Omental fat pad (tissue), 3 donors: ENCODE measurements at regions not wholly inside any gene's neighbourhood (a gene's known extent, or its start where the extent isn't known, plus 50 kb on each side); places are given as distances from the start of the nearest gene placed in this dataset.

Experiments used
- ATAC-seq: fragments of 150-250 bp; one replicate; pipeline ENCODE4 v1.9.1; 2016; ENCODE audit warnings: mild to moderate bottlenecking, moderate library complexity; ENCODE audit not compliant: low FRiP score
- DNase-seq: peaks from one replicate; pipeline ENCODE4 v3.0.0-alpha.2; 2019; ENCODE audit warnings: low spot score
- CTCF ChIP-seq, 3 donors: fragments of 450-650 bp; IDR thresholded peaks; one replicate each; pipeline ENCODE4 v1.5.1; 2016 to 2017; ENCODE audit warnings: antibody characterized with exemption in 3 of 3, mild to moderate bottlenecking in 3 of 3, moderate library complexity in 2 of 3

- ATAC-seq (no peak), DNase-seq (no peak)
- TF ChIP-seq CTCF (IDR thresholded peaks at IDR 0.05), result no peak
These were observed 1721.9 kb downstream of the OLFM4 start for GRCh38 chr13:54750521-54750920.

GRCh38 chr13:54758795-54759194 lies 1730.2 kb downstream of the OLFM4 start:
- DNase-seq (no peak), ATAC-seq (no peak)
- TF ChIP-seq CTCF (IDR thresholded peaks at IDR 0.05), result no peak

GRCh38 chr13:54768214-54768613 lies 1739.6 kb downstream of the OLFM4 start:
- no peak for TF ChIP-seq CTCF (IDR thresholded peaks at IDR 0.05)
- DNase-seq, result no peak
- no peak for ATAC-seq

GRCh38 chr13:54775501-54776191 lies 1747.0 kb downstream of the OLFM4 start:
- DNase-seq (no peak), ATAC-seq (no peak)
- TF ChIP-seq CTCF (IDR thresholded peaks at IDR 0.05), result no peak

GRCh38 chr13:54787754-54788153 lies 1759.1 kb downstream of the OLFM4 start:
- ATAC-seq (no peak), DNase-seq (no peak)
- TF ChIP-seq CTCF (IDR thresholded peaks at IDR 0.05), result no peak

GRCh38 chr13:54799621-54800226 lies 1771.1 kb downstream of the OLFM4 start:
- no peak for TF ChIP-seq CTCF (IDR thresholded peaks at IDR 0.05)
- DNase-seq (no peak), ATAC-seq (no peak)

GRCh38 chr13:54802226-54802625 lies 1773.6 kb downstream of the OLFM4 start:
- no peak for TF ChIP-seq CTCF (IDR thresholded peaks at IDR 0.05)
- ATAC-seq, result no peak
- no peak for DNase-seq
